Endothelial cell of umbilical vein (primary cell): ENCODE measurements at regions not wholly inside any gene's neighbourhood (a gene's known extent, or its start where the extent isn't known, plus 50 kb on each side); places are given as distances from the start of the nearest gene placed in this dataset.
A peak's percentile ranks its signal among the peaks of the same experiment; 100 is the strongest.

Experiments used
- BruUV-seq: library from RNA; stranded (reverse); fragments of 400-500 nt; replicated peaks from 2 replicates; lab custom pipeline; 2021; lab: Mats Ljungman, UMichigan
- CTCF ChIA-PET: fragments of 300-600, 350-600 bp; sonication (Branson Sonifier 250); formaldehyde crosslinking; loops from one replicate; lab custom pipeline; 2021; ENCODE audit warnings: antibody characterized with exemption, inconsistent platforms; lab: Charles Lee
- POLR2A ChIA-PET: fragments of 300-600, 350-600 bp; sonication (Branson Sonifier 250); formaldehyde crosslinking; loops from one replicate; lab custom pipeline; 2021; ENCODE audit warnings: antibody characterized with exemption, inconsistent platforms; lab: Charles Lee
- DNase-seq: peaks from one replicate; pipeline ENCODE4 v3.0.0-alpha.2; 2011; ENCODE audit warnings: low read depth, low spot score
- FAIRE-seq: peaks from 2 replicates; lab custom pipeline; 2011; peaks lifted over from hg19 to GRCh38; lab: Jason Lieb, UNC
- H2AFZ ChIP-seq: 2 replicates; pipeline ENCODE4 v1.6.0; 2012; ENCODE audit warnings: low read depth, low read length, control low read depth, inconsistent platforms
- H3K27ac ChIP-seq: 2 replicates; pipeline ENCODE4 v1.5.1; 2011; ENCODE audit warnings: low read depth, mild to moderate bottlenecking, control low read depth, low read length, moderate library complexity; ENCODE audit not compliant: insufficient read depth
- H3K27me3 ChIP-seq, 2 experiments: 2 replicates each; pipeline versions ENCODE4 v1.6.0 to v1.6.1; 2011; ENCODE audit warnings: low read length in 2 of 2, mixed read lengths in 1 of 2; ENCODE audit not compliant: control insufficient read depth in 2 of 2, insufficient read depth in 2 of 2
- H3K36me3 ChIP-seq, 2 experiments: 2 replicates in 1 of 2; 3 replicates in 1 of 2; pipeline ENCODE4 v1.5.1; 2011; ENCODE audit warnings: low read length in 2 of 2, mild to moderate bottlenecking in 1 of 2, moderate library complexity in 1 of 2; ENCODE audit not compliant: control insufficient read depth in 2 of 2, insufficient read depth in 2 of 2; ENCODE audit errors: extremely low read depth in 1 of 2
- H3K4me1 ChIP-seq: 3 replicates; pipeline ENCODE4 v1.5.1; 2011; ENCODE audit warnings: mild to moderate bottlenecking, low read length; ENCODE audit not compliant: control insufficient read depth, insufficient read depth; ENCODE audit errors: extremely low read depth
- H3K4me2 ChIP-seq: 2 replicates; pipeline ENCODE4 v1.6.1; 2011; ENCODE audit warnings: low read length, control low read depth, mixed read lengths; ENCODE audit not compliant: insufficient read depth
- H3K4me3 ChIP-seq, 3 experiments: fragments of 200-600 bp in 1 of 3; sonication (generic), shearing (Covaris generic) in 1 of 3; replicated peaks in 1 of 3; 2 replicates each; pipeline ENCODE4 v1.5.1; 2011 to 2016; ENCODE audit warnings: control low read depth in 3 of 3, low read length in 3 of 3, mild to moderate bottlenecking in 2 of 3, inconsistent platforms in 1 of 3, low read depth in 1 of 3, moderate library complexity in 1 of 3; ENCODE audit not compliant: insufficient read depth in 1 of 3
- H3K79me2 ChIP-seq: 2 replicates; pipeline ENCODE4 v1.6.0; 2012; ENCODE audit warnings: low read length, inconsistent platforms; ENCODE audit not compliant: control insufficient read depth, insufficient read depth
- H3K9ac ChIP-seq: replicated peaks from 2 replicates; pipeline ENCODE3; 2011; ENCODE audit warnings: low read length, control low read depth; ENCODE audit not compliant: insufficient read depth; ENCODE audit errors: extremely low read depth
- H3K9me1 ChIP-seq: replicated peaks from 3 replicates; pipeline ENCODE4 v1.6.0; 2011; ENCODE audit warnings: mild to moderate bottlenecking, low read length; ENCODE audit not compliant: control insufficient read depth, insufficient read depth; ENCODE audit errors: extremely low read depth
- H3K9me3 ChIP-seq: replicated peaks from 2 replicates; pipeline ENCODE4 v1.5.1; 2012; ENCODE audit warnings: low read length, inconsistent platforms; ENCODE audit not compliant: control insufficient read depth, insufficient read depth
- H4K20me1 ChIP-seq: replicated peaks from 2 replicates; pipeline ENCODE3; 2011; ENCODE audit warnings: mild to moderate bottlenecking, low read length; ENCODE audit not compliant: control insufficient read depth, insufficient read depth; ENCODE audit errors: extremely low read depth
- EZH2 ChIP-seq: IDR thresholded peaks from 2 replicates; pipeline ENCODE4 v1.6.1; 2012; ENCODE audit warnings: borderline replicate concordance, low read depth, mild to moderate bottlenecking, moderate library complexity, low read length, inconsistent platforms; ENCODE audit not compliant: severe bottlenecking
- FOS ChIP-seq: IDR thresholded peaks from 2 replicates; pipeline ENCODE4 v1.6.1; 2011; ENCODE audit warnings: mild to moderate bottlenecking, low read length, moderate library complexity, borderline replicate concordance; ENCODE audit not compliant: insufficient read depth
- GATA2 ChIP-seq: IDR thresholded peaks from 2 replicates; pipeline ENCODE4 v1.7.0; 2011; ENCODE audit warnings: low read depth, mild to moderate bottlenecking, moderate library complexity, mixed read lengths, low read length; ENCODE audit not compliant: insufficient read length, insufficient read depth
- JUN ChIP-seq: IDR thresholded peaks from 2 replicates; pipeline ENCODE4 v1.6.1; 2011; ENCODE audit warnings: borderline replicate concordance, low read depth; ENCODE audit not compliant: insufficient read length, insufficient read depth
- MYC ChIP-seq: IDR thresholded peaks from one replicate; pipeline ENCODE4 v1.6.1; 2011; ENCODE audit warnings: mild to moderate bottlenecking, low read depth, low read length
- POLR2A ChIP-seq: IDR thresholded peaks from 2 replicates; pipeline ENCODE4 v1.6.1; 2012; ENCODE audit warnings: low read depth, mild to moderate bottlenecking, control low read depth, low read length
- POLR2AphosphoS5 ChIP-seq: IDR thresholded peaks from 2 replicates; pipeline ENCODE4 v1.6.1; 2012; ENCODE audit warnings: low read depth, mild to moderate bottlenecking, control low read depth, low read length, moderate library complexity; ENCODE audit not compliant: insufficient read depth
- dilution Hi-C: fragments of 300-500 bp; cut with MboI; formaldehyde crosslinking; loops from one replicate; pipeline ENCODE4 v1.15.0; 2019; ENCODE audit warnings: low sequenced_read_pairs; ENCODE audit not compliant: extremely low pct_ligation_motif_present
- intact Hi-C: fragments of 100-400 bp; cut with micrococcal nuclease; formaldehyde crosslinking; loops from one replicate; pipeline ENCODE4 v1.10.0; 2022
- TF ChIP-seq, protein P1 (sequence below), 2 donors: IDR thresholded peaks; 1 replicate in 1 of 2; 2 replicates in 1 of 2; pipeline ENCODE4 v1.5.1; 2011; ENCODE audit warnings: low read length in 2 of 2, mild to moderate bottlenecking in 2 of 2, moderate library complexity in 2 of 2, control low read depth in 1 of 2, inconsistent platforms in 1 of 2, low read depth in 1 of 2; ENCODE audit not compliant: insufficient read depth in 1 of 2; ENCODE audit errors: extremely low read depth in 1 of 2
- TF ChIP-seq, protein P2 (sequence below): IDR thresholded peaks from 2 replicates; pipeline ENCODE4 v1.6.1; 2011; ENCODE audit not compliant: insufficient read depth, insufficient read length

DNA sequence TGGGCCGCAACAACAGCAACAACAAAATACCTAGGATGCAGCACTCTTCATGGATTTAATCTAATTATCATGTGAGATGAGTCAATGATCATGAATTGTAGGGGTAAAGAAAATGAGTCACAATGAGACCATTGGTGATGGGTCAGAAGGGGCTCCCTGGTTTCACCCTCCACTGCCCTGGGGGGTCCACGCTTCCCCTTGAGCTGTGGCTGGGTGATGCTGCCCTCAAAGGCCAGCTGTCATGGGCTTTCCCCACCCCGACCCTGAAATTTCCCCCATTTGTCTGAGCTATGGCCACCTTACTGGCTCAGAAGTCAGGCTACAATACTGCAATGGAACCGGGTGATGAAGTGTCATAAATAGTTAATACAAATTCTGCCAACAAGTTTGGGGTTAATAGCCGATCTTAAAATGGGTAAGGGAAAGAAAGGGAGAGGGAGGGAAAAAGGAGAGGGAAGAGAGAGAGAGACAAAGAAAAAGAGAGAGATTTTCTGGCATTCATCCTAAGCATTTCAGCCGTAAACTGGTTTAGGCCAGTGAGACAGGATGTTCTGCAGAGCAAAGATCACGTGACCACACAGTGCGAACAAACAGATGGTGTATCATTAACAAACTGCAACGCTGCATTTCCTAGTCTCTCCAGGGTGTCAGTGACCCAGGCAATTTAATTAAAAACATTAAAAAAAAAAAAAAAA, 143.4 kb upstream of the ERRFI1 start:
- Histone ChIP-seq H3K27me3 (no peaks in the 10 kb centered on the region), H4K20me1 (no peaks in the 10 kb centered on the region), H3K79me2 (no peaks in the 10 kb centered on the region), H3K9ac (peak overlapping the region; percentile 31), H3K27ac (peak overlapping the region; percentile 59), H3K4me1 (peaks cover 10% of the 10 kb centered on the region), H3K9me3 (no peaks in the 10 kb centered on the region), H3K4me2 (no peak overlapping the region), H2AFZ (peak overlapping the region; percentile 70), H3K4me3 (no peak overlapping the region), H3K9me1 (no peaks in the 10 kb centered on the region), H3K36me3 (no peaks in the 10 kb centered on the region)
- CTCF ChIA-PET = no interaction called here
- DNase-seq = peak; percentile 78
- dilution Hi-C loops (no loop called here), intact Hi-C loops (no loop called here)
- POLR2A ChIA-PET = no interaction called here
- peak; percentile 97 for FAIRE-seq
- TSS peak; percentile 70 for BruUV-seq
- TF ChIP-seq EZH2 = no peak
- TF ChIP-seq GATA2 = no peak
- no peak for TF ChIP-seq MYC
- TF ChIP-seq JUN = no peak
- TF ChIP-seq, protein P1, sequence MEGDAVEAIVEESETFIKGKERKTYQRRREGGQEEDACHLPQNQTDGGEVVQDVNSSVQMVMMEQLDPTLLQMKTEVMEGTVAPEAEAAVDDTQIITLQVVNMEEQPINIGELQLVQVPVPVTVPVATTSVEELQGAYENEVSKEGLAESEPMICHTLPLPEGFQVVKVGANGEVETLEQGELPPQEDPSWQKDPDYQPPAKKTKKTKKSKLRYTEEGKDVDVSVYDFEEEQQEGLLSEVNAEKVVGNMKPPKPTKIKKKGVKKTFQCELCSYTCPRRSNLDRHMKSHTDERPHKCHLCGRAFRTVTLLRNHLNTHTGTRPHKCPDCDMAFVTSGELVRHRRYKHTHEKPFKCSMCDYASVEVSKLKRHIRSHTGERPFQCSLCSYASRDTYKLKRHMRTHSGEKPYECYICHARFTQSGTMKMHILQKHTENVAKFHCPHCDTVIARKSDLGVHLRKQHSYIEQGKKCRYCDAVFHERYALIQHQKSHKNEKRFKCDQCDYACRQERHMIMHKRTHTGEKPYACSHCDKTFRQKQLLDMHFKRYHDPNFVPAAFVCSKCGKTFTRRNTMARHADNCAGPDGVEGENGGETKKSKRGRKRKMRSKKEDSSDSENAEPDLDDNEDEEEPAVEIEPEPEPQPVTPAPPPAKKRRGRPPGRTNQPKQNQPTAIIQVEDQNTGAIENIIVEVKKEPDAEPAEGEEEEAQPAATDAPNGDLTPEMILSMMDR (IDR thresholded peaks at IDR 0.05; ENCODE audit: extremely low read depth in 1 of 2, insufficient read depth in 1 of 2, low read depth in 1 of 2, low read length in 2 of 2) = no peak
- TF ChIP-seq POLR2AphosphoS5 = peak; percentile 37
- TF ChIP-seq, protein P2, sequence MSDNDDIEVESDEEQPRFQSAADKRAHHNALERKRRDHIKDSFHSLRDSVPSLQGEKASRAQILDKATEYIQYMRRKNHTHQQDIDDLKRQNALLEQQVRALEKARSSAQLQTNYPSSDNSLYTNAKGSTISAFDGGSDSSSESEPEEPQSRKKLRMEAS = peak; percentile 33
- peak; percentile 33 for TF ChIP-seq FOS
- TF ChIP-seq POLR2A = peak; percentile 23
